IgD-negative memory B cell (primary cell): ENCODE measurements at regions not wholly inside any gene's neighbourhood (a gene's known extent, or its start where the extent isn't known, plus 50 kb on each side); places are given as distances from the start of the nearest gene placed in this dataset.
"Not testable (repeated sequence)": the region's sequence is repeated elsewhere in the genome, so short reads cannot be mapped to it uniquely, and the experiment has no call there.

ENCODE experiments used
- H3K27ac Mint-ChIP-seq, 3 donors: one replicate each; pipeline ENCODE4 v1.8.0; 2020 to 2022; ENCODE audit warnings: mild to moderate bottlenecking in 3 of 3, mixed read lengths in 3 of 3, moderate library complexity in 1 of 3
- H3K27me3 Mint-ChIP-seq: one replicate; pipeline ENCODE4 v1.8.0; 2021; ENCODE audit warnings: mixed read lengths
- H3K36me3 Mint-ChIP-seq: one replicate; pipeline ENCODE4 v1.8.0; 2020; ENCODE audit warnings: mild to moderate bottlenecking, mixed read lengths
- H3K4me1 Mint-ChIP-seq, 3 donors: one replicate each; pipeline ENCODE4 v1.8.0; 2020 to 2022; ENCODE audit warnings: mixed read lengths in 3 of 3, mild to moderate bottlenecking in 1 of 3
- H3K4me3 Mint-ChIP-seq, 4 donors: one replicate each; pipeline ENCODE4 v1.8.0; 2020 to 2022; ENCODE audit warnings: mild to moderate bottlenecking in 4 of 4, mixed read lengths in 4 of 4, moderate library complexity in 3 of 4
- H3K9me3 Mint-ChIP-seq, 3 donors: one replicate each; pipeline ENCODE4 v1.8.0; 2020 to 2021; ENCODE audit warnings: mixed read lengths in 3 of 3, mild to moderate bottlenecking in 1 of 3

GRCh38 chr14:34097644-34098043 lies 146.8 kb upstream of the EGLN3 start:
- Mint-ChIP-seq H3K27ac (no peak overlapping the region), H3K4me3 (no peak overlapping the region)

GRCh38 chr14:34094384-34094783 lies 143.5 kb upstream of the EGLN3 start:
- Mint-ChIP-seq H3K27ac (no peak overlapping the region), H3K4me3 (no peak overlapping the region), H3K4me1 (no peaks in the 10 kb centered on the region), H3K36me3 (no peaks in the 10 kb centered on the region), H3K9me3 (peaks cover 0 to 4% (median 0%) of the 10 kb centered on the region in 3 donors), H3K27me3 (peaks cover 1% of the 10 kb centered on the region)

More at GRCh38 chr14:34097644-34098043, 146.8 kb upstream of the EGLN3 start:
- Mint-ChIP-seq H3K27me3 (peaks cover 1% of the 10 kb centered on the region), H3K9me3 (peaks cover 0 to 4% (median 0%) of the 10 kb centered on the region in 3 donors), H3K4me1 (no peaks in the 10 kb centered on the region), H3K36me3 (no peaks in the 10 kb centered on the region)

GRCh38 chr14:34093883-34094282 lies 143.0 kb upstream of the EGLN3 start:
- Mint-ChIP-seq H3K36me3 (no peaks in the 10 kb centered on the region), H3K4me1 (no peaks in the 10 kb centered on the region), H3K27me3 (peaks cover 1% of the 10 kb centered on the region), H3K4me3 (no peak overlapping the region), H3K27ac (no peak overlapping the region), H3K9me3 (peaks cover 0 to 4% (median 0%) of the 10 kb centered on the region in 3 donors)

- H3K27ac Mint-ChIP-seq = no peak overlapping the region
- no peaks in the 10 kb centered on the region for H3K27me3 Mint-ChIP-seq
- no peaks in the 10 kb centered on the region for H3K4me1 Mint-ChIP-seq
- H3K36me3 Mint-ChIP-seq = no peaks in the 10 kb centered on the region
- H3K4me3 Mint-ChIP-seq = no peak overlapping the region
- H3K9me3 Mint-ChIP-seq = peaks cover 0 to 7% (median 4%) of the 10 kb centered on the region in 3 donors
These were observed 139.6 kb upstream of the EGLN3 start for GRCh38 chr14:34090451-34090850.

GRCh38 chr14:34088914-34089313 lies 138.0 kb upstream of the EGLN3 start:
- Mint-ChIP-seq H3K27ac (no peak overlapping the region), H3K27me3 (no peaks in the 10 kb centered on the region), H3K4me1 (no peaks in the 10 kb centered on the region), H3K9me3 (peaks cover 0 to 4% (median 3%) of the 10 kb centered on the region in 3 donors), H3K4me3 (no peak overlapping the region), H3K36me3 (no peaks in the 10 kb centered on the region)

GRCh38 chr14:34087571-34087970 lies 136.7 kb upstream of the EGLN3 start:
- no peaks in the 10 kb centered on the region for H3K4me1 Mint-ChIP-seq

GRCh38 chr14:34086223-34086757 lies 135.4 kb upstream of the EGLN3 start:
- peaks cover 0 to 4% (median 3%) of the 10 kb centered on the region in 3 donors for H3K9me3 Mint-ChIP-seq
- H3K4me1 Mint-ChIP-seq = no peaks in the 10 kb centered on the region
- peaks cover 1% of the 10 kb centered on the region for H3K27me3 Mint-ChIP-seq
- H3K27ac Mint-ChIP-seq = no peak overlapping the region
- H3K4me3 Mint-ChIP-seq = peak overlapping the region in 1 of 4 donors; percentile 18
- no peaks in the 10 kb centered on the region for H3K36me3 Mint-ChIP-seq

More at GRCh38 chr14:34087571-34087970, 136.7 kb upstream of the EGLN3 start:
- Mint-ChIP-seq H3K4me3 (no peak overlapping the region), H3K27me3 (peaks cover under 1% of the 10 kb centered on the region), H3K27ac (no peak overlapping the region), H3K36me3 (no peaks in the 10 kb centered on the region), H3K9me3 (peaks cover 0 to 4% (median 3%) of the 10 kb centered on the region in 3 donors)

- Mint-ChIP-seq H3K27ac (no peak overlapping the region), H3K9me3 (peaks cover 0 to 4% (median 3%) of the 10 kb centered on the region in 3 donors), H3K4me3 (no peak overlapping the region), H3K27me3 (peaks cover 4% of the 10 kb centered on the region), H3K36me3 (peaks cover under 1% of the 10 kb centered on the region), H3K4me1 (no peaks in the 10 kb centered on the region)
These were observed 134.8 kb upstream of the EGLN3 start for GRCh38 chr14:34085695-34086094.

- Mint-ChIP-seq H3K4me1 (no peaks in the 10 kb centered on the region), H3K27me3 (peaks cover 4% of the 10 kb centered on the region), H3K9me3 (no peaks in the 10 kb centered on the region), H3K27ac (no peak overlapping the region), H3K36me3 (peaks cover 2% of the 10 kb centered on the region), H3K4me3 (no peak overlapping the region)
These were observed 130.8 kb upstream of the EGLN3 start for GRCh38 chr14:34081576-34082136.

GRCh38 chr14:34081101-34081575 lies 130.3 kb upstream of the EGLN3 start:
- Mint-ChIP-seq H3K27ac (no peak overlapping the region), H3K9me3 (no peaks in the 10 kb centered on the region), H3K4me3 (no peak overlapping the region), H3K27me3 (peaks cover 4% of the 10 kb centered on the region), H3K36me3 (peaks cover 2% of the 10 kb centered on the region), H3K4me1 (no peaks in the 10 kb centered on the region)

GRCh38 chr14:34079643-34080042 lies 128.8 kb upstream of the EGLN3 start:
- not testable (repeated sequence) for H3K27me3 Mint-ChIP-seq, H3K4me3 Mint-ChIP-seq, H3K9me3 Mint-ChIP-seq, H3K4me1 Mint-ChIP-seq, H3K27ac Mint-ChIP-seq, H3K36me3 Mint-ChIP-seq

- H3K27me3 Mint-ChIP-seq = peaks cover 4% of the 10 kb centered on the region
These were observed 127.4 kb upstream of the EGLN3 start for GRCh38 chr14:34078117-34078743.

GRCh38 chr14:34075826-34076225 lies 125.0 kb upstream of the EGLN3 start:
- peaks cover under 1% of the 10 kb centered on the region for H3K27me3 Mint-ChIP-seq
- H3K36me3 Mint-ChIP-seq = peaks cover 7% of the 10 kb centered on the region
- H3K9me3 Mint-ChIP-seq = peaks cover 2 to 5% (median 4%) of the 10 kb centered on the region in 3 donors
- H3K4me3 Mint-ChIP-seq = no peak overlapping the region
- no peak overlapping the region for H3K27ac Mint-ChIP-seq
- no peaks in the 10 kb centered on the region for H3K4me1 Mint-ChIP-seq

More at GRCh38 chr14:34078117-34078743, 127.4 kb upstream of the EGLN3 start:
- Mint-ChIP-seq H3K36me3 (peaks cover 2% of the 10 kb centered on the region), H3K9me3 (no peaks in the 10 kb centered on the region), H3K27ac (no peak overlapping the region), H3K4me3 (no peak overlapping the region), H3K4me1 (no peaks in the 10 kb centered on the region)

- peaks cover 2 to 5% (median 4%) of the 10 kb centered on the region in 3 donors for H3K9me3 Mint-ChIP-seq
- H3K36me3 Mint-ChIP-seq = peaks cover 5% of the 10 kb centered on the region
- H3K4me3 Mint-ChIP-seq = no peak overlapping the region
- H3K4me1 Mint-ChIP-seq = no peaks in the 10 kb centered on the region
- no peak overlapping the region for H3K27ac Mint-ChIP-seq
- no peaks in the 10 kb centered on the region for H3K27me3 Mint-ChIP-seq
These were observed 124.3 kb upstream of the EGLN3 start for GRCh38 chr14:34075042-34075744.

- no peaks in the 10 kb centered on the region for H3K4me1 Mint-ChIP-seq
- H3K36me3 Mint-ChIP-seq = peaks cover 5% of the 10 kb centered on the region
- no peaks in the 10 kb centered on the region for H3K27me3 Mint-ChIP-seq
- H3K4me3 Mint-ChIP-seq = no peak overlapping the region
- H3K27ac Mint-ChIP-seq = no peak overlapping the region
- peaks cover 2 to 5% (median 4%) of the 10 kb centered on the region in 3 donors for H3K9me3 Mint-ChIP-seq
These were observed 122.0 kb upstream of the EGLN3 start for GRCh38 chr14:34072921-34073320.
